GM13977 (cell line): ENCODE measurements at regions not wholly inside any gene's neighbourhood (a gene's known extent, or its start where the extent isn't known, plus 50 kb on each side); places are given as distances from the start of the nearest gene placed in this dataset.

Source experiments
- DNase-seq: peaks from one replicate; pipeline ENCODE4 v3.0.0; 2012; ENCODE audit warnings: low spot score
- CTCF ChIP-seq: IDR thresholded peaks from 2 replicates; pipeline ENCODE4 v1.5.1; 2012; ENCODE audit warnings: mild to moderate bottlenecking, control low read depth; ENCODE audit not compliant: insufficient read depth; ENCODE audit errors: extremely low read depth, missing control alignments
- in situ Hi-C: fragments of 300-500 bp; cut with MboI; formaldehyde crosslinking; loops from one replicate; pipeline ENCODE4 v1.12.0; 2022; ENCODE audit warnings: low sequenced_read_pairs, low pct_unique_long_range_greater_than_20kb, mixed read lengths, inconsistent platforms; ENCODE audit not compliant: unreplicated experiment

DNA sequence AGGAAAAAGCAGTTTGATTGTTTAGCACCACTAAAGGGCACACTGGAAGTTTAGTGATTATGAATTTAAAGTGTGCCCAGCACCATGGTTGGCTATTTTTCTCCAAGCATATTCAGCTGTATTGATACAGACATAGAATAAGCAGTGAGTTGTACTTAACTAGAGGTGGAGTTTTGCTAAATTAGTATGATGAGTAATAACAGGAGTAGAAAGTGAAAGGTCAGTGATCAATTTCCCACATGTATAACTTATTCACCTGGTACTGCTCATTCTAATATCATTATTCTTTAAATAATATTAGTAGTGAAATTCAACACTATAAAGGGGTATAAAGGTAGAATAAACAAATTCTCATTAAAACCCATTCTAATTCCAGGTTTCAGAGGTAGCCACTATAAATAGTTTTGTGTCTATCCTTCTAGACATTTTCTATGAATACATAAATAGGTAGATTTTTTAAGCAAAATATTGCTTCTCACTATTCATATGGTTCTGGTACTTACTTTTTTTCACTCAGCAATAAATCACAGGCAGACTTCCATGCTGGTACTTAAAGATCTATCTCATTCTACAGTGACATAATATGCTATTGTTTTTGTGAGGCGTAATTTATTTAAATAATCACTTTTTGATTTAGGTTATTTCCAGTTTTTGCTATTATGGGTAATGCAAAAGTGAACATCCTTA lies 732.9 kb downstream of the VGLL3 start:
- no peak for TF ChIP-seq CTCF
- in situ Hi-C loops: no loop called here
- peak; percentile 33 for DNase-seq

GRCh38 chr3:86254480-86254879 lies 736.5 kb downstream of the VGLL3 start:
- in situ Hi-C loops: no loop called here
- no peak for DNase-seq
- TF ChIP-seq CTCF: no peak

DNA sequence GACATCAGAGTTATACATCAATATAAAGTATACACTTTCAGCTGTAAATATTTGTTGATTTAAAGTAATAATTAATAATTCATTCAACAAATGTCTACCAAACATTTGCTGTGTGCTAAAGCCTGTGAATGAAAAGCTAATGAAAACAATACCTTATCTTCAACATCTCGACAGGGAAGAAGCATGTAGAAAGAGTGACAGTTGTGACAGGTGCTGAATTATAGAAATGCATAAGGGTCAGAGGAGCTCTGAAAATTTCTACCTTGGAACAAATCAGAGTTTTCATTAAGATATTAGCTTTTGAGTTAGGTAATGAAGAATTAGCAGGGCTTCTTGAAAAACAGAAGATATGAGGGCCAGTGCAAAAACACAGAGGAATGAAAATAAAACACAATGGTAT lies 739.2 kb downstream of the VGLL3 start:
- in situ Hi-C loops: no loop called here
- no peak for TF ChIP-seq CTCF
- DNase-seq: no peak

- no peak for TF ChIP-seq CTCF
- no peak for DNase-seq
- in situ Hi-C loops: no loop called here
Measured at GRCh38 chr3:86249833-86250232, 741.1 kb downstream of the VGLL3 start.

DNA sequence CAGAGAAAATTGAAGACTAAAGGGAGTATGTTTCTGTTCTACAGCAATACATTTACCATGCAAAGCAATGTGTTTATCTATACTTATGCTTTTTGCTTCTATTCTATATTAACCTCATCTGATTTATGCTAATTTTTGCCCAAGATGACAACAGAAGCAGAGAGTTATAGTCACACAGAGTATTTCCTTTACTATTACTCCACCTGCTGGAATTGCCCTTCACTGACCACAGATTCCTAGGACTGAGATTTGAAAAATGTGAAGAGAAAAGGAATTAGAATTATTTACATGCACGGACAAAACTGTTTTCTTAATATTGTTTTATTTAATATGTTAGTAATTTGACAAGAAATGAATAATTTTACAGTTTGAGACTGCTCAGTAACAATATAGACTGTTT lies 745.6 kb downstream of the VGLL3 start:
- DNase-seq: no peak
- peak; percentile 16 for TF ChIP-seq CTCF
- in situ Hi-C loops: no loop called here

DNA sequence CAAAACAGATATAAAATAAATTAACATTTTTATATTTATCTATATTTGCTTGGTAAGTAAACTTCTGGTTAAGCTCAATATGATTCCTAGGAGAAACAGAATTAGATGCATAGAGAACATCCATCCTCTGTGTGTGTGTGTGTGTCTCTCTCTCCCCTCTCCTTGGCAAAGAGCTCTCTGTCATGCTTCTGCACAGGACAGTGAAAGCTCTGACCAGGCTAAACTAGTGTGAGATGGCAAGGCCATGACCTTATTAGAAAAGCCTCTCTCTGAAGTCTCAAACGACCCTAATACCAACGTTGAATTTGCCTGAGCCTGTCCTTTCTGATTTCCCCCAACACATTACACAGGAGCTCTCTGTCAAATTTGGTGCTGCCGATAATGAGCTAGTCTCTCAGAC lies 746.0 kb downstream of the VGLL3 start:
- in situ Hi-C loops: no loop called here
- no peak for TF ChIP-seq CTCF
- no peak for DNase-seq
